Activated T-cell treated with anti-CD3 and anti-CD28 coated beads for 1 hour (primary cell): ENCODE measurements at regions not wholly inside any gene's neighbourhood (a gene's known extent, or its start where the extent isn't known, plus 50 kb on each side); places are given as distances from the start of the nearest gene placed in this dataset.
"Not testable (repeated sequence)": the region's sequence is repeated elsewhere in the genome, so short reads cannot be mapped to it uniquely, and the experiment has no call there.

ENCODE experiments used
- DNase-seq: peaks from one replicate; pipeline ENCODE4 v3.0.0-alpha.2; 2020; ENCODE audit warnings: low read depth

DNA sequence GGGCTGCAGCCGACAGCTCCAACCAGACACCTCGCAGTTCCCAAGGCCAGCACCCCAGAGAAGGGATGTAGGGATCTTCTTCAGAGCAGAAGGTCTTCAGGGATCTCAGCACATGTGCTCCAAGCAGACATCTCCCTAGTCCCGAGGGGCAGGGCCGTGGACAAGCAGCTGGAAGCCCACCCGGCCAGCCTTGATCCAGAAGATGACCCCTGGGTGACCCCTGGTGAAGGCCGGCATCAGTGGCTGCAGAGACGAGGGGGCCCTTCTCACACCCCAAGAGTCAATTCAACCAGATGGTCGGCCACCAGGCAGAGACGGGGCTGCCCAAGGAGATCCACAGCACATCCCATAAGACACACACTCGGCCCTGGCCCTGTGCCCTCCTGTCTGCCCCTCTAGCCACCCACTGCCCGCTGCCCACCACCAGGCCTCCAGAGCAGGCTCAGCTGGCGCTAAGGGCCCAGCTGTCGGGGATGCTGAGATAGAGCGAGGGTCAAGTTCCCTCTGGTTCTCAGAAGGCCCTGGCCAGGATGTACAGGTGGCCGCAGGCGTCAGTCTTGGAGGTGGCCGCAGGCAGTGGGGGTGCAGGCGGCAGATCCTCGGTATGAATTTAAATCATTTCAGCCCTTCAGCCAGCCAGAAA is 168.3 kb downstream of the BRD1 start:
- no peak for DNase-seq

DNA sequence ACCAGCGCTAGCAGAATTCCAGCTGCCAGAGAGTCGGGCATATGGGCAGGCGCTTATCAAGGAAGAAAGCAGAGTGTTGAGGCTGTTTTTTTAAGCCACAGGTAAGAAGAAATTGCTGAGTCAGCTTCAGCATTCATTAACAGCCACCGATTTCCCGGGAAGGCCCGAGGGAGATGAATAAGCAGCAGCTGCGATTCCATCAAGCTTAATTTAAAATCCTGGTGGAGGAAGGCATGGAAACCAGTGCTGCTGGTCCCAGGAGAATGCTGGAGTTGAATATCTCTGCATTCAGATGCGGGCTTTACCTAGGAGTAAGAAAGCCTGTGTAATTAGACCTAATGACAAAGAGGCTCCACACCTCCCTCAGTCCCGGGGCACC is 168.8 kb downstream of the BRD1 start:
- no peak for DNase-seq

DNA sequence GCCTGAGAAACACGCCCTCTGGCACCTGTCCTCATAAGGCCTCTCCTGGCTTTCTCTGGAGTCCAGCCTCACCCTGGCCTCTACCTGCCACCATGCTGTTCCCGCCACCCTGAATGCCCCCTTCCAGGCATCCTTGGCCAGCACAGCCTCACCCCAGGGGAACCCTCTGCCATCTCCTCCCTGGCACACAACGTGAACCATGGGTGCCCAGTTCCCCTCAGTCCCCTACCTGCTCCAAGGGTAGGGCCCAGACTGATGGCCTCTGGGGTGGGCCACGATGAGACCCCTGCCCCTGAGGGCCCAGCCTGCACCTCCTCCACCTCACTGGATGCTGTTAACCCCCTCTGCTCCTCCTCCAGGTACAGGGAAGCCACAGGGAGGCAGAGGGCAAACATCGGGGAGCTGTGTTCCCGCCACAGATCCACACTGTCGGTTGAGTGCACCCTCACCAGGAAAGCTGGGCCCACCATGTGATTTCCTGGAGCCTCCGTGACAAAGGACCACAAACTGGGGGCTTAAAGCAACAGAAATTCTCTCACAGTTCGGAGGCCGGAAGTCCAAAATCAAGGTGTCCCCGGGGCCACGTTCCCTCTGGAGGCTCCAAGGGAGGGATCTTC is 169.6 kb downstream of the BRD1 start:
- no peak for DNase-seq

DNA sequence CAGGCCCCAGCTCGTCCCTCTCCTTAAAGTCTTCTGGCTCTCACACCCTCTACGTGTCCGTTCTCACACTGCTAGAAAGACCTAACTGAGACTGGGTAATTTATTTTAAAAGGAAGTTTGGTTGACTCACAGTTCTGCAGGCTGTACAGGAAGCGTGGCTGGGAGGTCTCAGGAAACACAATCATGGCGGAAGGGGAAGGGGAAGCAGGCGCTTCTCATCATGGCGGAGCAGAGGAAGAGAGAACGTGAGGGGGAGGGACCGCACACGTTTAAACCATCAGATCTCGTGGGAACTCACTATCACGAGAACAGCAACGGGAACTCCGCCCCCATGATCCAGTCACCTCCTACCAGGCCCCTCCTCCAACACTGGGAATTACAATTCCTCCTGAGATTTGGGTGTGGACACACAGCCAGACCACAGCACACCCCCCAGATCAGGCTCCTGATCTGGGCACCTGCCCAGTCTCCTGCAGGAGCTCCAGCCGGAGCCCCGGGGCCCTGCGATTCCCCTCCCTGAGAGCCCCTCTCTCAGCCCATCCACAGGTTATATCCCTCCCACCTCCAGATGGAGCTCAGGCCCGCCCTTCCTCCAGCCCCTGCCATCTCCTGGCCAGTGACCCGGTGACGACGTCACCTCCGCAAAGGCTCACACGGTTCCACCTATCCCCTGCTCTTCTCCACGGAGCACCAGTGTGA is 170.2 kb downstream of the BRD1 start:
- DNase-seq = peak; percentile 55

DNA sequence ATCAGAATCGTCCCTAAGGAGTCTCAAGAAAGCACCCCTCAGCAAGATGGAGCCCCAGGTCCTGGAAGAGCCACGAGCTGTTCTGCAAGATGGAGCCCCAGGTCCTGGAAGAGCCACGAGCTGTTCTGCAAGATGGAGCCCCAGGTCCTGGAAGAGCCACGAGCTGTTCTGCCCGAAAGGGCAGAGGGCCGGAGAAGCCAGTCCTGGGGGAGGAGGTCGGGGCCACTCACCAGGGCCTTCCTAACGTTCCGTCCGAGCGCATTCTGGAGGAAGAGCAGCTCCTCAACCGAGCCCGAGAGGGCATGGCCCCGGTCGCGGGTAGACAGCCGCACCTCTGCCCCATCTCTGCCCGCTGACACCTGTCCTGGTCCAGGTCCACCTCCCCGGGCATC is 170.8 kb downstream of the BRD1 start:
- not testable (repeated sequence) for DNase-seq

DNA sequence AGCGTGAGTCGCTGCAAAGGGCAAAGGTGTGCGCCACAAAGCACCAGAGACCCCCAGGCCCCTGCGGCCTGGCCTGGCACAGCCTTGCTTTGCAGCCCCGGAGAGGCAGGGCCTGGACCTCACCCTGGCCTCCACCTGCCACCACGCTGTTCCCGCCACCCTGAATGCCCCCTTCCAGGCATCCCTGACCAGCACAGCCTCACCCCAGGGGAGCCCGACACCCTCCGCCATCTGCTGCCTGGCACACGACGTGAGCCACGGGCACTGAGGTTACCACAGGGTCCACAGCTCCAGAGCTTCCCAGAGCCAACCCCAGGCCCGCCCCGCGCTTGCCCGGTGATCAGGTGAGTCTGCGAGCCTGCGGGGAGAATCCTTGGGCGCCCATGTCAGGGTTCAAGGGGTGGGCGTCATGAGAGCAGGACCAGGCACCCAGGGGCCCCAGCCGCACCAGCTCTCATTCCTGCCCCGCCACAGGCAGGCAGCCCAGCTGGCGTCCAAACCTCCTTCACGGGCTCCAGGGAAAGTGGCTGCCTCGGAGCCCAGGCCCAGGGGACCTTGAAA is 171.3 kb downstream of the BRD1 start:
- DNase-seq = no peak

DNA sequence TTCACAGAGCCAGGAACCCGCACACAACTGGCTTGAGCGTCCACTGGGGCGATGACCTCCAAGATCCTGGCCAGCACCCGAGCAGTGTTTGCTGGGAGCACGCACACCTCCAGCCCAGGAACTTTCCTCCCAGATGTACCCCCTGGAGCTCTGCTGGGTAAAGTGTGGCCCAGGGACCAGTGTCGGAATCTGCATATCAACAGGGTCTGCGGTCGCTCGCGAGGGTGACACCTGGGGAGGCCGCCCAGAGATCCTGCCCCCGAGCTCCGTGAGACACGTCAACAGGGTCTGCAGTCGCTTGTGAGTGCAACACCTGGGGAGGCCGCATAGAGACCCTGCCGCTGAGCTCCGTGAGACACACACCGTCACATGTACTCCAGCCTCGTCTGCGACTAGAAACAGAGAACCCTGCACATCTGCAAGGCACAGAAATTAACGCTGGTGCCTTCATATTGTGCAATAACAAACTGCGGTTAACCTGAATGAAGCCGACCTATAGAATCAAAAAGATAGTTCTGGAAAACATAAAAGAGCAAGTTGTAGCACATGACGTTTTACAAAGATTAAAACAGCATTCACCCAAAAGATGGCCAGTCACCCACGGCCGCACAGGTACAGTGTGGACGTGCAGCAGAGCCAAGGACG is 172.4 kb downstream of the BRD1 start:
- no peak for DNase-seq

DNA sequence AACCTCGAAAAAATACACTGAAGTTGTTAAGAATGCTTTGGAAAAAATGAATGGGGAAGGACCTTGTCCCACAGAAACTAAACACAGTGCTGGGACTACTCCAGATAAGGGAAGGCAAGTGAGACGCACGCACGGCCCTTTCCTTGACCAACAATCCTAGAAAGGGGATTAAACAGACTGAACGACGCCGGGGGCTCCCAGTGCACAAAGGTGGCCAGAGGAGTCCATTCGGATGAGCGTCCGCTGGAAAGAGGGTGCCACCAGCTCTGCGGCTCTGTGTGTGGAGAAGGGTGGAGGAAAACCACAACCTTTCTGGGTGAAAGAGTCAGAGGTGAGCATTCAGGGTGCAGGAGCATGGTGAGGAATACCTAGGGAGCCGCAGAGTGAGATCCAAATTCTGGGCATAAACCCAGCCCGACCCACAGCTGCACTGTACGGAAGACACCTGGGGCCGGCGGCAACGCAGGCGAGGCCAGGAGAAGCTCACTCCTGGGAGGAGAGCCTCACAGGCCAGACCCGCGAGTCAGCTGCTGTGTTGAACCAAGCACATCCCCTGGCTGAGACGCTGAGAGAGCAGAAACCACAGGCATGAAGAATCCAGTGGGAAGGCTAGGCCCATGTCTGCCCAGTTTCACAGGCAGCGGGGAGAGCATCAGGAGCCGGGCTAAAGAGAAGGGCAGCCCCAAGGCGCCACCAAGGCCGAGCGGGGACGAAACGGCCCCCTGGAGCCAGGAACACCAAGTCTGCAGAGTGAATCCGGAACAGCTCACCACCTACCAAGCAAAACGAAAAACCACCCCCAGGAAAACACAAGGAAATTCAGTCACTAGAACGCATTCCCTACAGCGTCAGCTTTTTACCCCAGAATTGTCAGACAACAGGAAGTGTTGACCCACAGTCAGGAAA is 177.1 kb downstream of the BRD1 start:
- DNase-seq = no peak

DNA sequence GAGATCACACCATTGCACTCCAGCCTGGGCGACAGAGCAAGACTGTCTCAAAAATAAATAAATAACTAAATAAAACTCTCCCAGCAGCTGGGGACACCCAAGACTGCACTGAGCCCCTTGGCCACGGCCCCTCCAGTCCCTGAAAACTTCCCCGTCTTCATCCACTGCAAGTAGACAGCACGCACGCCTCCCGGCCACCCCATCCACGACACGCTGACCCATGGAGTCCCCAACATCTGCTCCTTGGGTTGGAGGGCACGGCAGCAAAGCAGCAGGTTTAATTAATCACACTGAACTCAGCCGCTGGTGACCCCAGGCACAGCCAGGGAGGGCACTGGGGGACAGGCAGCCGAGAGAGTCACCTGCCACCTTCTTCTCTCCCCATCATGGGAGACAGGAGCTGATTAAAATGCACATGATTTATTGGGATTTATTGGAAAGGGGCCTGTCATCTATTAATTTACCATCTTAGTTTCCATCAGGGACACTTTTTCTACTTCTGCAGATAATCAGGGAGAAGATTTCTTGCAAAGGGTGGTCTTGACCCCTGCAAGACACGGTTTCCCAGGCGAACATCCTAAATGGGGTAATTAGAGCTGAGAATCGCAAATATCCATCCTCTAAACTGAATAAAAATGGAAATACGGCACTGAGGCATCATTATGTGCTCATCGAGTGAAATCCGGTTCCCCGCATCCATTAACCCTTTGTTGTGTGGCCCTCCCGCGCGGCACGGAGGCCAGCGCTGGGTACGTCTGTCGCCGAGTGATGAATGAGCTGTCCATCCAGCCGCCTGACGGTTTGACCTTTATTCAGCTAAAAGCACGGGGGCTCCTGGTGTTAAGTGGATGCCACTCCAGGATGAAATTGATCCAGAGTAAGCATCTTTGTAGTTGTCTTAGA is 178.3 kb downstream of the BRD1 start:
- no peak for DNase-seq

DNA sequence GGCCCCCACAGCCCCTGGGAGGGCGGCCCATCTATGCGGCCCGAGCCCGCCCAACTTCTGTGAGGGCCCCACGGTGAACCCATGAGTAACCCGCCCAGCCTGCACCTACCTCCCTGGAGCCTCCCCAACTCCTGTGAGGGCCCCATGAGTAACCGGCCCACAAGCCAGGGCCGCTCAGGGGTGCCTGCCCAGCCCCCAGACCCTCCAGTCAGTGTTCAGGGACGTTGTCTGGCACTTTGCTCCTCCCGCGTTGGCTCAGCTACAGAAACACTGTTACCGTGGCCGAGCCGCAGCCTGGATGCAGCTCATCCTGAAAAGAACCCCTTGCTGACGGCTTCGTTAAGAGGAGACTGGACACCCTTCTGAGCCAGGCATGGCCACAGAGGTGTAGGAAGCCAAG is 179.6 kb downstream of the BRD1 start:
- DNase-seq = no peak

DNA sequence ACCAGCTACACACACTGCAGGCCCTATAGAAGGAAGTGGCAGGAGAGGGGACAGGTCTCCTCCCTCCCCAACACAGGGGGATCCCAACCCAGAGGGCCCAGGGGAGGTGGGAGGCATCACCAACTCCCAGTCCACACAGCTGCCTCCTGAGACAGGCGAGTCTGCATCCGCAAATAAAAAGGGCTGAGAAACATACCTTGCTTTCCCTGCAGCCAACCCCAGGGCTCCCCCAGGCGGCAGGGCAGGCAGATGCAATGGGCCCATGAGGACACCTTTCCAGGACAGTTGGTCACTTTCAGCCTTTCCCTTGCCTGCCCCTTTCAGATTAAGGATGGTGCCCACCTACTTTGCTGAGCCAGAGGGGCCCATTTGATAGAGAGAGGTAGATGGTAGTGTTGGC is 180.0 kb downstream of the BRD1 start:
- DNase-seq = no peak

DNA sequence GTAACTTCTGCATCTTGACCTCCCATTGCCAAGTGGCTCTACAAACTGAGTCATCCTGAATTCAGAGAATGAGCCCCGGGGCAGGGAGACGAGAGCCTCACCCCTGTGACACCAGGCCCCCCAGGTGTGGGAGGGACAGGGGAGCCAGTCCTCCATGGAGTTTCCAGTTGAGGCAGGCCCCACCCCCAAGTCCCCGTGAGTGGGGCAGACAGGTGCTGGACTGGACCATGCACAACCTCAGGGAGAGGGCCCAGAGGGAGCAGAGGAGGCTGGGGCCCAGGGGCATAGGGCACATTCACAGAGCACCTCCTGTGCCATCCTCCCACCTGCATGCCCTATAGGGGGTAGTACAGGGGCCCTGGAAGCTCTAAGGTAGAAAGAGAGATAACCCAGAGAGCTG is 180.8 kb downstream of the BRD1 start:
- DNase-seq = no peak

DNA sequence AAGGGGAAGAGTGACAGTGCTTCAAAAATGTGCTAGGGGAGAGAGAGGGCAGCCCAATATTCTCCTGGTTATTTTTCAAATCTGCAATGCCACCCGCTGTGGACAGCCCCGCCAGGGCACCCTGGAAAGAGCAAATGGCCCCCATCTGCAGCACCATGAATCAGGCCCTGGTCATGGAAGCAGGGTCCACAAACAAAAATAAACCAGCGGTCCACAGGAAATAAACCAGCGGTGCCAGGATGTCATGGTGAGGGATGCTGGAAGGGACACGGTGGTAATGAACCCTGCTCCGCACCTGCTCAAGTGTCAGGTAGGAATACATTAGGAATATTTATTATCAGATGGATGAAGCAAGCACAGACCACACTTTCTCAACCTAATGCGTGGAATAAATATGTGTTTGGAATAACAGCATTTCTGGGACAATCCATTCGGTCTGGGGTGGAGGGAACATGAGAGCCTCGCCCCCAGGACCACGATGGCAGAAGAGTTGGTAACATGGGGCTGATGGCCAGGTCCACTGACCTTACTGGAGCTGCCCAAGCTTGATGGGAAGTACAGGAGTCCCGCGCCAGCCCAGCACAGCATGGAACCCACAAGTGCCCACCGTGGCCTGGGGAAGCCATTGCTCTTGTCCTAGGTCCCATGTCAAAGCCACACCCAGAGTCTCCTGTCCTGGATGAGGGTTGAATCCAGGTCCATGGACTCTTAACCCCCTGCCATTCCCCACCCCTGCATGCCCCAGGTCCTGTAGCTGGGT is 181.7 kb downstream of the BRD1 start:
- DNase-seq = no peak

DNA sequence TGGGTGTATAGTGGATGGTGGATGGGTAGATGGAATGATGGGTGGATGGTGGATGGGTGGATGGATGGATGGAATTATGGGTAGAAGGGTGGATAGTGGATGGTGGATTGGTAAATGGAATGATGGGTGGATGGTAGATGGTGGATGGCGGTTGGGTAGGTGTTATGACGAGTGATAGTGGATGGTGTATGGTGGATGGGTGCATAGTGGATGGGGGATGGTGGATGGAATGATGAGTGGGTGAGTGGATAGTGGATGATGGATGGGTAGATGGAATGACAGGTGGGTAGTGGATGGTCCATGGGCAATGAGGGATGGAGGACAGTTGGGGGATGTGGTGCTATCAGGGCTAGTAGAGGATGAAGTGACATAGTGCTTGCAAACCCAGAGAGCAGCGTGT is 182.4 kb downstream of the BRD1 start:
- DNase-seq = no peak

DNA sequence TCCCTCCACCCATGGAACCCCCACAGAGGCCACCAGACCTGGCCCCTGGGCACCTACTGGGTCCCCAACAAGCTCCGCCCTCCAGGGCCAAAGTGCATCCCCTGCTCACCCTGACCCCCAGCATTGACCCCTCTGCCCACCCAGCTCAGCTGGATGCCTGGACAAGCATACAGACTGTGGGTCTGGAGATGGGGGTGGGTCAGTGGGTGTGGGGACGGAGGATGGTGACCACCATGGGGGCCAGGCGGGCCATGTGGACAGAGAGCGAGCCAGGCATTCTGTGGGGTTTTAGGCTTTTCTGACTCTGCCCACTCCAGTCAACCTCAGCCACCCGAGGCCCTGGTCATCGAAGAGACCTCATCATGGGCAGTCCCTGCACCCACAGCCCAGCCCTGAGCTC is 183.7 kb downstream of the BRD1 start:
- no peak for DNase-seq

DNA sequence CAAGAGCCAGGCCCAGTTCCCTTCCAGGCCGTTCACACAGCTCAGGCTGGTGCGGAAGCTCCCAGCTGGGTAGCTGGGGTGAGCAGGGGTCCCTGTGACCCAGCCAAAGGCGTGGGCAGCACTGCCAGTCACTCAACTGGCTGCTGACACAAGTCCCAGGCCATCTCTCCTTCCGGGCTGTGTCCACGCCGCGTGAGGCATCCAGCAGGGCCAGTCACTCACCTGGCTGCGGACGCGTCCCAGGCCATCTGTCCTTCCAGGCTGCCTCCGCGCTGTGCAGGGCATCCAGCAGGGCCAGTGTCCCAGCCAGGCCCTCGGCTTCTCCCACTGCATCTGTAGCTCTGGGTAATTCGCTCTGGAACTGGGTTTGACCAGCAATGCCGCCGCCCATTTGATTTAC is 184.2 kb downstream of the BRD1 start:
- no peak for DNase-seq

DNA sequence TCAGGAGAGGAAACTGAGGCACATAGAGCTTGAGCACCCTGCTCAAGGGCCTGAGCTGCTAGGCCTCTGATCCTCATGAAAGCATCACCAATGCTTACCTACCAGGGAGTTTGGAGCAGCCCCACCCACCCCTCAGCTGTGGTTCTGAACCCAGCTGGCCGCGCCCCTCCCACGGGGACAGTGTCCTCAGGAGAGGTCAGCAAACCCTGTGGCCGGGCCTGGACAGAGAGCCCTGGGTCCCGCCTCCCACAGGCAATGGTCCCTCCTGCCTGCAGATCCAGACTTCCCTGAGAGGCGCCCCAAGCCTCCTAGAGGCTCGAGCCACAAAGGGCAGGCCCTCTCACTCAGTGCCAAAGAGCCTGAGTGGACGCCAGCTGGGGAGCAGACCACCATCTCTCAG is 184.9 kb downstream of the BRD1 start:
- DNase-seq = no peak

DNA sequence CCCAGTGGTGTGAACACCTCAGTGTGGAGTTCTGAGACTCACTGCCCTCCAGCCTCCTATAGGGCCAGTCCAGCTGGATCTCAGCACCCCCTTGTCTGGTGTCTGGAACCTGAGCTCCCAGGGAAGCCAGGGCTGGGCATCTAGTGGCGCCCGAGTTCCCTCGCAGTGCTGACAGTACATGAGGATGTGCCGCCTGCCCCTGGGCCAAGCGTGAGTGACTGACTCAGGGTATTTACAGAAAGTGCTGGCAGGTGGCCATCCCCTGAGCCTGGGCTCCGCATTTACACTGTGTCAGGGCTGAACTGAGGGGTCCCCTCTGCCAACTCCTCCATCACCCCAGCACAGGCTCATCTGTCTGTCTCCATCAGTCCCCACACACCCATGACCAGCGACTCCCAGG is 185.3 kb downstream of the BRD1 start:
- no peak for DNase-seq

DNA sequence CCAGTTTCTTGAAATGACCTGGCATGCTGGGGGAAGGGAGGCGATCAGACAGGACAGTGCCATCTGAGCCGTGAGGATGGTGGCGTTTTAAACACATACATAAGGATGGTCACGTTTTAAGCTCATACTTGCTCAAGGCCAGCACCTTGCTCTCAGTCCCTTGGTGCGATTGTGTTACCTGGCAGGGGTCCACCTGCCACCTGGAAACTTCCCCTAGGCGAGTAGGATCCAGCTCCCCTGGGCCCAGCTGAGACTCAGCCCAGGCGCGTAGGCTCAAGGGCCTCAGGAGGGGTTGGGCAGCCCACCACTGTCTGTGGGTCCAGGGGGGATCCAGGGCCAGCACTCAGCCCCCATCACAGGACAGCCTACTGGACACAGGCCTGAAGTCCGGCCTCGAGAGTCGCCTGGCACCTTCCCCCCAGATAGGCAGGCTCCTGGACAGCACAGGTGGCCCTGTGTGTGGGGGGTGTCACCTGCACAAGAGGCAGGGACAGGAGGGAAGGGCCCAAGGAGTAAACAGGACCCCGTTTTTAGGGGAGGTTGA is 185.8 kb downstream of the BRD1 start:
- DNase-seq = no peak
